GM18870 (cell line): ENCODE measurements at regions not wholly inside any gene's neighbourhood (a gene's known extent, or its start where the extent isn't known, plus 50 kb on each side); places are given as distances from the start of the nearest gene placed in this dataset.

Experiments used
- ATAC-seq: cut with Tn5 transposase; IDR thresholded peaks from one replicate; pipeline ENCODE4 v1.9.1; 2021; ENCODE audit warnings: moderate library complexity; ENCODE audit not compliant: unreplicated experiment

GRCh38 chr2:78263571-78263970 is 741.4 kb upstream of the LRRTM4 start:
- no peak for ATAC-seq

GRCh38 chr2:78264130-78264529 is 742.0 kb upstream of the LRRTM4 start:
- no peak for ATAC-seq

GRCh38 chr2:78281164-78281563 is 744.3 kb upstream of the REG3G start:
- ATAC-seq, result peak; percentile 86

- no peak for ATAC-seq
These were observed 734.8 kb upstream of the REG3G start for GRCh38 chr2:78290581-78291214.

- no peak for ATAC-seq
These were observed 731.7 kb upstream of the REG3G start for GRCh38 chr2:78293768-78294167.

- no peak for ATAC-seq
These were observed 724.2 kb upstream of the REG3G start for GRCh38 chr2:78301166-78301789.

GRCh38 chr2:78304678-78305077 is 720.8 kb upstream of the REG3G start:
- ATAC-seq, result no peak

- ATAC-seq, result no peak
These were observed 716.0 kb upstream of the REG3G start for GRCh38 chr2:78309460-78309859.

GRCh38 chr2:78315368-78315767 is 710.1 kb upstream of the REG3G start:
- ATAC-seq, result no peak

- no peak for ATAC-seq
These were observed 707.2 kb upstream of the REG3G start for GRCh38 chr2:78318275-78318674.

- no peak for ATAC-seq
These were observed 695.3 kb upstream of the REG3G start for GRCh38 chr2:78330193-78330592.

GRCh38 chr2:78351208-78351607 is 674.3 kb upstream of the REG3G start:
- no peak for ATAC-seq

- ATAC-seq, result no peak
These were observed 672.3 kb upstream of the REG3G start for GRCh38 chr2:78353168-78353567.

GRCh38 chr2:78355967-78356366 is 669.5 kb upstream of the REG3G start:
- no peak for ATAC-seq

GRCh38 chr2:78383576-78383975 is 641.9 kb upstream of the REG3G start:
- ATAC-seq, result no peak

GRCh38 chr2:78397198-78397597 is 628.3 kb upstream of the REG3G start:
- ATAC-seq, result no peak

GRCh38 chr2:78407960-78408794 is 617.3 kb upstream of the REG3G start:
- ATAC-seq, result no peak

GRCh38 chr2:78408795-78409118 is 616.7 kb upstream of the REG3G start:
- no peak for ATAC-seq

- ATAC-seq, result no peak
These were observed 614.2 kb upstream of the REG3G start for GRCh38 chr2:78411303-78411702.

- ATAC-seq, result no peak
These were observed 608.7 kb upstream of the REG3G start for GRCh38 chr2:78416625-78417300.

- no peak for ATAC-seq
These were observed 608.1 kb upstream of the REG3G start for GRCh38 chr2:78417355-78417754.

- no peak for ATAC-seq
These were observed 607.5 kb upstream of the REG3G start for GRCh38 chr2:78418021-78418420.
